OCI-LY3 (cell line): ENCODE measurements at regions not wholly inside any gene's neighbourhood (a gene's known extent, or its start where the extent isn't known, plus 50 kb on each side); places are given as distances from the start of the nearest gene placed in this dataset.

Experiments
- CTCF ChIP-seq: fragments of 200-600, 300-600 bp; sonication (generic); IDR thresholded peaks from 2 replicates; pipeline ENCODE4 v1.5.1; 2014; ENCODE audit warnings: antibody characterized with exemption, low read length, low read depth
- EZH2phosphoT487 ChIP-seq: fragments of 200-600 bp; shearing (Covaris generic); IDR thresholded peaks from 2 replicates; pipeline ENCODE4 v1.6.1; 2018; ENCODE audit warnings: antibody characterized with exemption, mixed run types, low read depth

- TF ChIP-seq CTCF (no peak), EZH2phosphoT487 (no peak)
Observed at GRCh38 chr22:25497181-25497641, 67.3 kb upstream of the GRK3 start.
